ENCODE measurements at regions not wholly inside any gene's neighbourhood (a gene's known extent, or its start where the extent isn't known, plus 50 kb on each side); places are given as distances from the start of the nearest gene placed in this dataset.

- Histone ChIP-seq H3K36me3 (ENCODE audit: control insufficient read depth, insufficient read depth, low read length) (no peaks in the 10 kb centered on the region), H3K4me1 (ENCODE audit: control insufficient read depth, insufficient read depth, low read length, poor library complexity, severe bottlenecking) (no peaks in the 10 kb centered on the region), H3K4me3 (ENCODE audit: extremely low read depth, insufficient read depth, low read length, poor library complexity, severe bottlenecking) (no peak overlapping the region), H3K9me3 (ENCODE audit: control insufficient read depth, low read length) (no peaks in the 10 kb centered on the region), H3K27ac (ENCODE audit: low read depth, low read length, severe bottlenecking) (no peak overlapping the region)
- WGBS, 2 experiments (ENCODE audit: insufficient coverage in 2 of 2): no CpG with 5 or more reads among the region's 4 CpGs
Observed at GRCh38 chr3:63094642-63095408, 183.3 kb upstream of the SYNPR start.

GRCh38 chr3:63096248-63097058 is 181.7 kb upstream of the SYNPR start:
- H3K36me3 ChIP-seq (ENCODE audit: control insufficient read depth, insufficient read depth, low read length): no peaks in the 10 kb centered on the region
- H3K4me1 ChIP-seq (ENCODE audit: control insufficient read depth, insufficient read depth, low read length, poor library complexity, severe bottlenecking): no peaks in the 10 kb centered on the region
- 91 to 93% methylated on average over 28 to 32 of the region's 32 CpGs for WGBS, 2 experiments (ENCODE audit: insufficient coverage in 2 of 2)
- no peak overlapping the region for H3K4me3 ChIP-seq (ENCODE audit: extremely low read depth, insufficient read depth, low read length, poor library complexity, severe bottlenecking)
- H3K9me3 ChIP-seq (ENCODE audit: control insufficient read depth, low read length): no peaks in the 10 kb centered on the region
- H3K27ac ChIP-seq (ENCODE audit: low read depth, low read length, severe bottlenecking): no peak overlapping the region

GRCh38 chr3:63097396-63097795 is 180.7 kb upstream of the SYNPR start:
- 95 to 98% methylated on average over 10 to 11 of the region's 11 CpGs for WGBS, 2 experiments (ENCODE audit: insufficient coverage in 2 of 2)

GRCh38 chr3:63116922-63117321 is 161.2 kb upstream of the SYNPR start:
- Histone ChIP-seq H3K36me3 (ENCODE audit: control insufficient read depth, insufficient read depth, low read length) (no peaks in the 10 kb centered on the region), H3K9me3 (ENCODE audit: control insufficient read depth, low read length) (no peaks in the 10 kb centered on the region)
- 84 to 100% methylated on average over 2 to 3 of the region's 3 CpGs for WGBS, 2 experiments (ENCODE audit: insufficient coverage in 2 of 2)

More at GRCh38 chr3:63097396-63097795, 180.7 kb upstream of the SYNPR start:
- Histone ChIP-seq H3K4me1 (ENCODE audit: control insufficient read depth, insufficient read depth, low read length, poor library complexity, severe bottlenecking) (no peaks in the 10 kb centered on the region), H3K27ac (ENCODE audit: low read depth, low read length, severe bottlenecking) (no peak overlapping the region), H3K36me3 (ENCODE audit: control insufficient read depth, insufficient read depth, low read length) (no peaks in the 10 kb centered on the region), H3K4me3 (ENCODE audit: extremely low read depth, insufficient read depth, low read length, poor library complexity, severe bottlenecking) (no peak overlapping the region), H3K9me3 (ENCODE audit: control insufficient read depth, low read length) (no peaks in the 10 kb centered on the region)

GRCh38 chr3:63124090-63124489 is 154.0 kb upstream of the SYNPR start:
- WGBS, 2 experiments (ENCODE audit: insufficient coverage in 2 of 2): 78 to 85% methylated on average over 2 of the region's 3 CpGs
- Histone ChIP-seq H3K4me3 (ENCODE audit: extremely low read depth, insufficient read depth, low read length, poor library complexity, severe bottlenecking) (no peak overlapping the region), H3K9me3 (ENCODE audit: control insufficient read depth, low read length) (no peaks in the 10 kb centered on the region), H3K27ac (ENCODE audit: low read depth, low read length, severe bottlenecking) (no peak overlapping the region), H3K4me1 (ENCODE audit: control insufficient read depth, insufficient read depth, low read length, poor library complexity, severe bottlenecking) (no peaks in the 10 kb centered on the region), H3K36me3 (ENCODE audit: control insufficient read depth, insufficient read depth, low read length) (no peaks in the 10 kb centered on the region)

More at GRCh38 chr3:63116922-63117321, 161.2 kb upstream of the SYNPR start:
- Histone ChIP-seq H3K4me3 (ENCODE audit: extremely low read depth, insufficient read depth, low read length, poor library complexity, severe bottlenecking) (no peak overlapping the region), H3K4me1 (ENCODE audit: control insufficient read depth, insufficient read depth, low read length, poor library complexity, severe bottlenecking) (no peaks in the 10 kb centered on the region), H3K27ac (ENCODE audit: low read depth, low read length, severe bottlenecking) (no peak overlapping the region)

GRCh38 chr3:63126530-63126929 is 151.6 kb upstream of the SYNPR start:
- H3K9me3 ChIP-seq (ENCODE audit: control insufficient read depth, low read length): no peaks in the 10 kb centered on the region
- H3K27ac ChIP-seq (ENCODE audit: low read depth, low read length, severe bottlenecking): no peak overlapping the region
- no peaks in the 10 kb centered on the region for H3K4me1 ChIP-seq (ENCODE audit: control insufficient read depth, insufficient read depth, low read length, poor library complexity, severe bottlenecking)
- no peak overlapping the region for H3K4me3 ChIP-seq (ENCODE audit: extremely low read depth, insufficient read depth, low read length, poor library complexity, severe bottlenecking)
- H3K36me3 ChIP-seq (ENCODE audit: control insufficient read depth, insufficient read depth, low read length): no peaks in the 10 kb centered on the region
- WGBS, 2 experiments (ENCODE audit: insufficient coverage in 2 of 2): 93 to 100% methylated on average over 1 to 2 of the region's 2 CpGs

GRCh38 chr3:63128380-63128779 is 149.7 kb upstream of the SYNPR start:
- Histone ChIP-seq H3K36me3 (ENCODE audit: control insufficient read depth, insufficient read depth, low read length) (no peaks in the 10 kb centered on the region), H3K9me3 (ENCODE audit: control insufficient read depth, low read length) (no peaks in the 10 kb centered on the region), H3K4me3 (ENCODE audit: extremely low read depth, insufficient read depth, low read length, poor library complexity, severe bottlenecking) (no peak overlapping the region), H3K4me1 (ENCODE audit: control insufficient read depth, insufficient read depth, low read length, poor library complexity, severe bottlenecking) (no peaks in the 10 kb centered on the region), H3K27ac (ENCODE audit: low read depth, low read length, severe bottlenecking) (no peak overlapping the region)
- 73 to 88% methylated on average over 2 to 3 of the region's 3 CpGs for WGBS, 2 experiments (ENCODE audit: insufficient coverage in 2 of 2)

GRCh38 chr3:63130625-63131024 is 147.5 kb upstream of the SYNPR start:
- no peaks in the 10 kb centered on the region for H3K9me3 ChIP-seq (ENCODE audit: control insufficient read depth, low read length)
- H3K27ac ChIP-seq (ENCODE audit: low read depth, low read length, severe bottlenecking): no peak overlapping the region
- WGBS, 2 experiments (ENCODE audit: insufficient coverage in 2 of 2): 15 to 18% methylated on average over 3 of the region's 3 CpGs
- H3K36me3 ChIP-seq (ENCODE audit: control insufficient read depth, insufficient read depth, low read length): no peaks in the 10 kb centered on the region
- peaks cover 9% of the 10 kb centered on the region for H3K4me1 ChIP-seq (ENCODE audit: control insufficient read depth, insufficient read depth, low read length, poor library complexity, severe bottlenecking)
- H3K4me3 ChIP-seq (ENCODE audit: extremely low read depth, insufficient read depth, low read length, poor library complexity, severe bottlenecking): no peak overlapping the region

- Histone ChIP-seq H3K4me3 (ENCODE audit: extremely low read depth, insufficient read depth, low read length, poor library complexity, severe bottlenecking) (no peak overlapping the region), H3K9me3 (ENCODE audit: control insufficient read depth, low read length) (no peaks in the 10 kb centered on the region), H3K4me1 (ENCODE audit: control insufficient read depth, insufficient read depth, low read length, poor library complexity, severe bottlenecking) (peaks cover 11% of the 10 kb centered on the region), H3K36me3 (ENCODE audit: control insufficient read depth, insufficient read depth, low read length) (no peaks in the 10 kb centered on the region), H3K27ac (ENCODE audit: low read depth, low read length, severe bottlenecking) (no peak overlapping the region)
- WGBS, 2 experiments (ENCODE audit: insufficient coverage in 2 of 2): 84 to 89% methylated on average over 6 of the region's 6 CpGs
Observed at GRCh38 chr3:63132461-63133250, 145.5 kb upstream of the SYNPR start.

- Histone ChIP-seq H3K4me1 (ENCODE audit: control insufficient read depth, insufficient read depth, low read length, poor library complexity, severe bottlenecking) (peaks cover 11% of the 10 kb centered on the region), H3K9me3 (ENCODE audit: control insufficient read depth, low read length) (no peaks in the 10 kb centered on the region), H3K36me3 (ENCODE audit: control insufficient read depth, insufficient read depth, low read length) (no peaks in the 10 kb centered on the region), H3K4me3 (ENCODE audit: extremely low read depth, insufficient read depth, low read length, poor library complexity, severe bottlenecking) (no peak overlapping the region), H3K27ac (ENCODE audit: low read depth, low read length, severe bottlenecking) (no peak overlapping the region)
Observed at GRCh38 chr3:63135367-63135766, 142.7 kb upstream of the SYNPR start.

Data from mesodermal cell (in vitro differentiated cells).